ENCODE measurements at regions not wholly inside any gene's neighbourhood (a gene's known extent, or its start where the extent isn't known, plus 50 kb on each side); places are given as distances from the start of the nearest gene placed in this dataset.
"Not testable (repeated sequence)": the region's sequence is repeated elsewhere in the genome, so short reads cannot be mapped to it uniquely, and the experiment has no call there.

GRCh38 chr7:102721-103120 is 89.7 kb upstream of the FAM20C start:
- no peak for DNase-seq

GRCh38 chr7:103981-104380 is 88.4 kb upstream of the FAM20C start:
- DNase-seq, result not testable (repeated sequence)

DNA sequence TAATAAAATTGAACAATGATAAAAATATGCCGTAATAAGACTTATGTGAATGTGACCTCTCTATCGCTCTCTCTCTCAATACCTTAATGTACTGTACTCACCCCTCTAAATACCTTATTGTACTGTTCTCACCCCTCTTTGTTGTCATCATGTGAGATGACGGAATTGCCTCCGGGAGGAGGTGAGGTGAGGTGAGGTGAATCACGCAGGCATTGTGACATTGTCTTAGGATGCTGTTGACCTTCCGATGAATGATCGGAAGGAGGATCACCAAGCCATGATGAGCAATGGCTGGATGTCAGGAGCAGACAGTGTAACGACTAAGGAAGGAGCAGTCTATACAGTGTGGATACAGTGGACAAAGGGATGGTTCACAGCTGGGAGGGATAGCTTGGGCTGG is 87.4 kb upstream of the FAM20C start:
- DNase-seq, result no peak

GRCh38 chr7:106356-106755 is 86.0 kb upstream of the FAM20C start:
- DNase-seq, result no peak

DNA sequence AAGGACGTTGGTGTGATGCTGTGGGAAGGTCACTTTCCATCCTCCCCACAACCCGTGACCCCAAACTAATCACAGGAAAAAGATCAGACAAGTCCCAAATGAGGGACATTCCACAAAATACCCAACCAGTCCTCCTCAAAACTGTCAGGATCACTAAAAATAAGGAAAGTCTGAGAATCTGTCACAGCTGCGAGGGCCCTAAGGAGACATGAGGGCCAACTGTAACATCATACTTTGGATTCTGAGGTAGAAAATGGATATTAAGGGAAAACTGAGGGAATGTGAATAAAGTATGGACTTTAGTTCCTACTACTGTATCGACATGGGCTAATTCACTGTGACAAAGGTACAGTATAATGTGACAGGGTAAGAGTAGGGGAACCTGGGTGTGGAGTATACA is 85.1 kb upstream of the FAM20C start:
- DNase-seq, result no peak

- DNase-seq, result no peak
These were observed 84.5 kb upstream of the FAM20C start for GRCh38 chr7:107907-108306.

- no peak for DNase-seq
These were observed 83.3 kb upstream of the FAM20C start for GRCh38 chr7:109094-109493.

DNA sequence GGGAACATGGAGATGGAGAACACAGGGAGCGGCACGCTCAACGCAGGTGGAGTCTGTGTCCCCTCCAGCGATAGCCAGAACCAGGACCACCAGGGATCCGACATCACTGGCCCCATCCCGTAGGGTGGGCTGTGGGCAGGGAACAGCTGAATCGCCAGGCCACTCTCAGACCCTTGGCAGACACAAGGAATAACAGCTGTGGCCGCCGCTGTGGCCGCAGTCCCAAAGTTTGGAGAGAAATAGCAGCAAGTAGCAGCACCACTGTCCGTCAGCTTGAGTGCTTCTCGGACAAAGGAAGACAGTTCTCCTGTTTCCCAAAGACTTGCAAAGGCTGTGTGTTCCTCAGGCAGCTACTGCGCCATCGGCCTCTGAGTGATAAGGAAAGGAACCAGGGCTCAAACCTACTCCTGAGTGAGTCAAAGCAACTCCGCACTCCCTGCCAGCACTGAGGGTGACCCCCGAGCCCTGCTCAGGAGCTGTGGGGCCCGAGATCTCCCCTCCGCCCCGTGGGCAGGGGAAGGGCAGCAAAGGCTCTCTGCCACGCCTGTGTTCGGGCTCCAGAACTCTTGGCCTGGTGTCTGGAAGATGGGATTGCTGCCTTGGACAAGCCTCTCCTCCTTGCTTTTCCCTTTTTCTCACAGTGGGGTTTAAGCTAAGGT is 82.3 kb upstream of the FAM20C start:
- DNase-seq, result no peak

GRCh38 chr7:110557-111232 is 81.7 kb upstream of the FAM20C start:
- no peak for DNase-seq

GRCh38 chr7:111591-111990 is 80.8 kb upstream of the FAM20C start:
- DNase-seq, result no peak

- DNase-seq, result no peak
These were observed 79.5 kb upstream of the FAM20C start for GRCh38 chr7:112881-113280.

GRCh38 chr7:115274-115911 is 77.0 kb upstream of the FAM20C start:
- DNase-seq, result no peak

DNA sequence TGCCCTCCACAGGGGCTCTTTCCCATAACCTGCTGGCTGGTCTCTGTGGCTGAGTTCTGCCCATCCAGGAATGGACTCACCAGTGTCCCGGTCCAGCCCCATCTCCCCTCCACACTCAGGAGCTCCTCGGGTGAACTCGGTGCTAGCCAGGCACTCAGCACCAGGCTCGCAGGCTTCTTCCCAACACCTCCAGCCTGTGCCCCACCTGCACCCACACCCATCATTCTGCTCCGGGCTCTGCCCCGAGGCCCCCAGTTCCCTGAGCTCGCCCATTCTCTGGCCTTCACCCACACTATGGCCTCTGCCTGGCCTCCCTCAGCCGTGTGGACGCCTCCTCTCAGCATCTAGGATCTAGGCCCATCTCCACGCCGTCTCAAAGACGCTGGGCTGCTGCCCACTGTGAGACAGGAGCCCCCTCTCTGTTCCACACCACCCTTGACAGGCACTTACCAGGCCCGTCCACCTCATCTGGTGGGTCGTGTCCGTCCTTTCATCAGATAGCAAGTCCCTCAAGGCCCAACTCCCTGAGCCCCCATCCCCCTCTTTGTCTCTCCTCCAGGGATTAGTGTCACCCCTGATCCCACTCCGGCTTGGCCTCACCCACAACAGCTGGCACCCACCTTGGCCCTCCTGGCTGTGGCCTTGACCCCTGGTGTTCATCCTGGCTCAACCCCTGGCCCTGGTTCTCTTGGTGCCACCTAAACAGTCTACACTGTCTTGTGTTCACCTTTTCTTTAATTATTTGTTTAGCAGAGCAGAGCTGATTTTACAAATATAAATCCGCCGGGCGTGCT is 76.0 kb upstream of the FAM20C start:
- DNase-seq, result no peak

DNA sequence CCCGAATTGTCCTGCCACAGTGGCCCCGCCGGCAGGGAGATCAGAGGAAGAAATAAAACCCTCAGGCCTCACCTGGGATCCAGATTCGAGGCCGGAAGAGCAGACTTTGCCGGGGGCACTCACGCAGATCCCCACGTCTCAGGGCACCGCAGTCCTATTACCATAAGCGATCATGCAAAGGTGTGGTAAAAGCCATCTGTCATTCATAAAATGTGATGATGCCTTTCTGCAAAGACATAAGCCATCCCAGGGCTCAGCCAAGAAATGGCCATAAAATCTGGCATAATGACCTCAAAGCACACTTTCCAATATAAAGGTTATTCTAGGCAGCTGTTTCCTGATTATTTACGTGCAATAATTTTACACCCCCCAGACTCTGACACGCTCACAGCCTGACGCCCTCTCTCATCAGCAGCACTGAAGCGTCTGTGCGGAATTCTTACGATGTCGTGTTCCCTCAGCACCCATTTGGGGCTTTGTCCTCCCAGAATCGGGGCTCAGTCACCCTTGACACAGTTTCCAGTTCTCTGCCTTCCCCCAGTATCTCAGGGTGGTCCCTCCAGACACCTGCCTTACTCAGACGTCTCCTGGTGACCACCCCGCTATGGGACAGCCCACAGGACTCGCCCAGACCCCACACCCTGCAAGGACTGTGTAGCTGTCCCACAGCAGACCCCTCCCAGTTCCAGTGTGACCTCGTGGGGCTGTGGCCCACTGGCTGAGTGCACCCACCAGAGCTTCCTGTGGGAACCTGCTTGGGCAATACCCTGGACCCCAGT is 74.3 kb upstream of the FAM20C start:
- no peak for DNase-seq

- no peak for DNase-seq
These were observed 73.6 kb upstream of the FAM20C start for GRCh38 chr7:118615-119391.

DNA sequence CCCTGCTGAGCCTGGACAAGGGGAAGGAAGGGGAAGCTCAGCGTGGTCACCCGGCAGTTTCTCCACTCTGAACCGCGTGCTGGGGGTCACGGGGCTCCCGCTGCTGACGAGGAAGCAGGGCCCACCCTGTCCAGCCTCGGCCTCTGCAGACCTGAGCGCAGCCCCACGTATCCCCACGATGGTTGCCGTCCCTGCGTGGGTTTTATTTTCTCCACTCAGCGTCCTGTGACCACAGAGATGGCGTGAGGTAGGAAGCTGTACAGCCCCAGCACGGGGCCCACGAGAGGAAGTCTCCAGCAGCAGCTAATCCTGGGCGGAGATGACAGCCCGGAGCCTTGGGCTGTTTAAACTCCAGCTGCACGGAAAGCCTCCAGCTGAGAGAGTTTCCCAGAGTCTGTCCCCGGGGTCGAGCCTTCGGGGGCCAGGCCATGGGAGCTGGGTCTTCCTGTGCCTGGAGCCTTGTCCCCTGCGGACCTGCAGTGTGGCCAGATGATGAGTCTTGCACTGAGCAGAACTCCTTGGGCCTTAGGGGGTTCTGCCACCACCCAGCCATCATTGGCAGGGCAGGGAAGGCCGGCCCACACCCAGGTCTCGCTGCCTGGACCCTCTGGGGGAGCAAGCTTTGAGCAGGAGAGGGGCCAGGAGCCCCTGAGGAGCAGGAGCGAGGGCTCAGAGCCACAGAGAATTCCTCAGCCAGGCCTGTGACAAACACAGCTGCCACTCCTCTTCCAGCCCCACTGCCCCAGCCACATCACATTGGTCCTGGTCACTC is 72.8 kb upstream of the FAM20C start:
- DNase-seq, result no peak

- DNase-seq, result no peak
These were observed 72.0 kb upstream of the FAM20C start for GRCh38 chr7:120164-120991.

GRCh38 chr7:121002-121785 is 71.2 kb upstream of the FAM20C start:
- DNase-seq, result no peak

- no peak for DNase-seq
These were observed 69.1 kb upstream of the FAM20C start for GRCh38 chr7:123237-123636.
